ENCODE measurements at regions not wholly inside any gene's neighbourhood (a gene's known extent, or its start where the extent isn't known, plus 50 kb on each side); places are given as distances from the start of the nearest gene placed in this dataset.

DNA sequence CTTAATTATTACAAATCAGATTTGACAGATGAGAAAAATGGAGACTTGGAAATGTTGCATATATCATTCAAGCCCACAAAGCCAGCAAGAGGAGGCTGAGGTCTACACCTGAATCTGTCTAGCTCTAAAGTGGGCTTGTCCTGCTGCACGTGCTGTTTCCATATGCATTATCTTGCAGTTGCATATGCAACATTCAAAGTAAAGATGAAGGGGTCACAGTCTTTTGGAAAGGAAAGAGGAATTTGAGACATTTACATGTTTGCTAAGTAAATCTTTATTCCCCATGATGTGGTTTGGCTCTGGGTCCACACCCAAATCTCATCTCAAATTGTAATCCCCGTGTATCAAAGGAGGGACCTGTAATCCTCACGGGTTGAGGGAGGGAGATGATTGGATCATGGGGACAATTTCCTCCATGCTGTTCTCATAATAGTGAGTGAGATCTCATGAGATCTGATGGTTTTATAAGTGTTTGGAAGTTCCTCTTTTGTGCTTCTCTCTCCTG, 98.3 kb downstream of the BACH1 start:
- no peaks in the 10 kb centered on the region for H3K9me3 ChIP-seq (ENCODE audit: control insufficient read depth in 2 of 2, insufficient read depth in 1 of 2, low read depth in 1 of 2, low read length in 1 of 2)
- no peak overlapping the region for H3K27ac ChIP-seq (ENCODE audit: low read depth in 2 of 2, low read length in 1 of 2)
- no peaks in the 10 kb centered on the region for H3K4me1 ChIP-seq (ENCODE audit: control insufficient read depth in 2 of 2, insufficient read depth in 2 of 2, low read length in 1 of 2)
- H3K4me3 ChIP-seq (ENCODE audit: low read depth in 1 of 2, low read length in 2 of 2), result no peak overlapping the region
- H3K36me3 ChIP-seq (ENCODE audit: control insufficient read depth in 2 of 2, insufficient read depth in 2 of 2, low read length in 1 of 2), result no peaks in the 10 kb centered on the region
- 75 to 91% methylated on average over 3 of the region's 3 CpGs for WGBS, 2 donors
- no peaks in the 10 kb centered on the region for H3K27me3 ChIP-seq (ENCODE audit: control insufficient read depth in 1 of 2, insufficient read depth in 2 of 2, low read length in 2 of 2)

DNA sequence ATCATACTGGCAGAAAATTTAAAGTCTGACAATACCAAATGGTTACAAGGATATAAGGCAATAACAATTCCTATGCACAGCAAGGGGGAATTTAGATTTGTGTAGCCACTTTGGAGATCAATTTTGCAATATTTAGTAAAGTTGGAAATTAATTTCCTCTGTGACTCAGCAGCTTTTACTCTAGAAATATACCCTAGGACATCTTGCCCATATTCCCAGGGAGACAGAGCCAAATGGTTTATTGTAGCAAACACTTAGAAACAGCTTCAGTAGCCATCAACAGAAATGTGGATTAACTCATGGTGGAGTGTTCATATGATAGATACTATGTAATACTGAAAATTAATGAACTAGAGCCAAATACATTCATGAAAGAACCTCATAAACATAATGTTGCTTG, 104.6 kb downstream of the BACH1 start:
- no peaks in the 10 kb centered on the region for H3K9me3 ChIP-seq (ENCODE audit: control insufficient read depth in 2 of 2, insufficient read depth in 1 of 2, low read depth in 1 of 2, low read length in 1 of 2)
- no peak overlapping the region for H3K4me3 ChIP-seq (ENCODE audit: low read depth in 1 of 2, low read length in 2 of 2)
- H3K27me3 ChIP-seq (ENCODE audit: control insufficient read depth in 1 of 2, insufficient read depth in 2 of 2, low read length in 2 of 2), result no peaks in the 10 kb centered on the region
- no peaks in the 10 kb centered on the region for H3K36me3 ChIP-seq (ENCODE audit: control insufficient read depth in 2 of 2, insufficient read depth in 2 of 2, low read length in 1 of 2)
- H3K4me1 ChIP-seq (ENCODE audit: control insufficient read depth in 2 of 2, insufficient read depth in 2 of 2, low read length in 1 of 2), result peaks cover 0 to 3% of the 10 kb centered on the region in 2 donors
- no peak overlapping the region for H3K27ac ChIP-seq (ENCODE audit: low read depth in 2 of 2, low read length in 1 of 2)

DNA sequence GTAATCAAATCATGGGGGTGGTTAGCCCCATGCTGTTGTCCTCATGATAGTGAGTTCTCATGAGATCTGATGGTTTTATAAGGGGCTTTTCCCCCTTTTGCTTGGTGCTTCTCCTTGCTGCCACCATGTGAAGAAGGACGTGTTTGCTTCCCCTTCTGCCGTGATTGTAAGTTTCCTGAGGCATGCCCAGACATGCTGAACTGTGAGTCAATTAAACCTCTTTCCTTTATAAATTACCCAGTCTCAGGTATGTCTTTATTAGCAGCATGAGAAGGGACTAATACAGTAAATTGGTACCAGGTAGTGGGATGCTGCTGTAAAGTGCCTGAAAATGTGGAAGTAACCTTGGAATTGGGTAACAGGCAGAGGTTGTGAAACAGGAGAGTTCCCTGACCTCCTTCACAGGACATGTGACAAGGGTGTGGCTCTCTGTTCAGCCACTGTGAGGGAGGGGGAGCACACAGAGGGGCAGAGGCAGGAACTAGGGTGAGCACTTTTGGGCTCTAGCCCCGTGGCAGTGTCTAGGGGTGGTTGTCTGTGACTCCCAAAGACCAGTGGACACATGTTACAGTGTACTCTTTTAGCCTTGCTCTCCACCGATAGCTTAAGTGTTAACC, 105.3 kb downstream of the BACH1 start:
- H3K27ac ChIP-seq (ENCODE audit: low read depth in 2 of 2, low read length in 1 of 2), result no peak overlapping the region
- H3K4me3 ChIP-seq (ENCODE audit: low read depth in 1 of 2, low read length in 2 of 2), result no peak overlapping the region
- H3K9me3 ChIP-seq (ENCODE audit: control insufficient read depth in 2 of 2, insufficient read depth in 1 of 2, low read depth in 1 of 2, low read length in 1 of 2), result no peaks in the 10 kb centered on the region
- H3K36me3 ChIP-seq (ENCODE audit: control insufficient read depth in 2 of 2, insufficient read depth in 2 of 2, low read length in 1 of 2), result no peaks in the 10 kb centered on the region
- 70 to 79% methylated on average over 4 of the region's 4 CpGs for WGBS, 2 donors
- no peaks in the 10 kb centered on the region for H3K27me3 ChIP-seq (ENCODE audit: control insufficient read depth in 1 of 2, insufficient read depth in 2 of 2, low read length in 2 of 2)
- H3K4me1 ChIP-seq (ENCODE audit: control insufficient read depth in 2 of 2, insufficient read depth in 2 of 2, low read length in 1 of 2), result peaks cover 0 to 3% of the 10 kb centered on the region in 2 donors

DNA sequence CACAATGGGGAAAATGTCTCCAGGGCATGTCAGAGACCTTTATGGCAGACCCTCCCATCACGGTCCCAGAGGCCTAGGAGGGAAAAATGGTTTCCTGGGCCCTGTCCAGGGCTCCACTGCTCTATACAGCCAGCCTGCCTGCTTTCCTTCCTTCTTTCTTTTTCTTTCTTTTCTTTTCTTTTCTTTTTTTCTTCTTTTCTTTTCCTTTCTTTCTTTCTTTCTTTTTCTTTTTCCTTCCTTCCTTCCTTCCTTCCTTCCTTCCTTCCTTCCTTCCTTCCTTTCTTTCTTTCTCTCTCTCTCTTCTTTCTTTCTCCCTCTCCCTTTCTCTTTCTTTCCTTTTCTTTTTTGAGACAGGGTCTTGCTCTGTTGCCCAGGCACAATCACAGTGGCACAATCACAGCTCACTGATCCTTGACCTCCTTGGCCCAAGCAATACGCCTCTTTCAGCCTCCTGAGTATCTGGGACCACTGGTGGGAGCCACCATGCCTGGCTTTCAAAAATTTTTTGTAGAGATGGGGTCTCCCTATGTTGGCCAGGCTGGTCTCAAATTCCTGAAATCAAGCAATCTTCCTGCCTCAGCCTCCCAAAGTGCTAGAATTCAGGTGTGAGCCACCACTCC, 106.9 kb downstream of the BACH1 start:
- Histone ChIP-seq H3K36me3 (ENCODE audit: control insufficient read depth in 2 of 2, insufficient read depth in 2 of 2, low read length in 1 of 2) (no peaks in the 10 kb centered on the region), H3K27ac (ENCODE audit: low read depth in 2 of 2, low read length in 1 of 2) (no peak overlapping the region), H3K27me3 (ENCODE audit: control insufficient read depth in 1 of 2, insufficient read depth in 2 of 2, low read length in 2 of 2) (no peaks in the 10 kb centered on the region), H3K4me1 (ENCODE audit: control insufficient read depth in 2 of 2, insufficient read depth in 2 of 2, low read length in 1 of 2) (peaks cover 0 to 3% of the 10 kb centered on the region in 2 donors), H3K4me3 (ENCODE audit: low read depth in 1 of 2, low read length in 2 of 2) (no peak overlapping the region), H3K9me3 (ENCODE audit: control insufficient read depth in 2 of 2, insufficient read depth in 1 of 2, low read depth in 1 of 2, low read length in 1 of 2) (no peaks in the 10 kb centered on the region)
- 91 to 98% methylated on average over 2 of the region's 2 CpGs for WGBS, 2 donors

DNA sequence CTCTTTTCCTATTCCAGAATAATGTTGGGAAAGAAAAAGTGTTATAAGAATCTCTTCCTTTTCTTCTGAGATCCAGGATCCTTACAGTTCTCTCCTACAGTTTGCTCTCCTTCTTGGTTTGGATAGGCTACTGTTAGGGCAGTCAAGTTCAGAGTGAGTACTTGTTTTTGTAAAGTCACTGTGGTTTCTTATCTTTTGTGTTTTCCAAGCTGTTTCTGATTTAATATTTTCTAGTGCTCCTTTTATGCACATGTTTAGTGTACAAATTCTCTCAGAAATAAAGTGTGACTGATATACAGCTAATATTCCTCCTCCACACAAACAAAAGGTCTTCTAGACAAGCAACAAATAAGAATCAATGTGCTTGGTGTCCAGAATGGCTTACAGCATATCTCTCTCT, 107.7 kb downstream of the BACH1 start:
- H3K27me3 ChIP-seq (ENCODE audit: control insufficient read depth in 1 of 2, insufficient read depth in 2 of 2, low read length in 2 of 2), result no peaks in the 10 kb centered on the region
- H3K9me3 ChIP-seq (ENCODE audit: control insufficient read depth in 2 of 2, insufficient read depth in 1 of 2, low read depth in 1 of 2, low read length in 1 of 2), result no peaks in the 10 kb centered on the region
- no peaks in the 10 kb centered on the region for H3K36me3 ChIP-seq (ENCODE audit: control insufficient read depth in 2 of 2, insufficient read depth in 2 of 2, low read length in 1 of 2)
- H3K27ac ChIP-seq (ENCODE audit: low read depth in 2 of 2, low read length in 1 of 2), result no peak overlapping the region
- peaks cover 0 to 3% of the 10 kb centered on the region in 2 donors for H3K4me1 ChIP-seq (ENCODE audit: control insufficient read depth in 2 of 2, insufficient read depth in 2 of 2, low read length in 1 of 2)
- no peak overlapping the region for H3K4me3 ChIP-seq (ENCODE audit: low read depth in 1 of 2, low read length in 2 of 2)

DNA sequence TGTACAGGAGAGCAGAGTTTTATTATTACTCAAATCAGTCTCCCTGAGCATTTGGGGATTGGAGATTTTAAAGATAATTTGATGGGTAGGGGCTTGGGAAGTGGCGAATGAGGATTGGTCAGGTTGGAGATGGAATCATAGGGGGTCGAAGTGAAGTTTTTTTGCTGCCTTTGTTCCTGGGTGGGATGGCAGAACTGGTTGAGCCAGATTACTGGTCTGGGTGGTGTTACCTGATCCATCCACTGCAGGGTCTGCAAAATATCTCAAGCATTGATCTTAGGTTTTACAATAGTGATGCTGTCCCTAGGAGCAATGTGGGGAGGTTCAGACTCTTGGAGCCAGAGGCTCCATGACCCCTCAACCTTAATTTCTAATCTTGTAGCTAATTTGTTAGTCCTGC, 108.8 kb downstream of the BACH1 start:
- H3K27ac ChIP-seq (ENCODE audit: low read depth in 2 of 2, low read length in 1 of 2), result no peak overlapping the region
- no peaks in the 10 kb centered on the region for H3K9me3 ChIP-seq (ENCODE audit: control insufficient read depth in 2 of 2, insufficient read depth in 1 of 2, low read depth in 1 of 2, low read length in 1 of 2)
- peaks cover 0 to 8% of the 10 kb centered on the region in 2 donors for H3K4me1 ChIP-seq (ENCODE audit: control insufficient read depth in 2 of 2, insufficient read depth in 2 of 2, low read length in 1 of 2)
- 90 to 92% methylated on average over 2 of the region's 2 CpGs for WGBS, 2 donors
- no peaks in the 10 kb centered on the region for H3K36me3 ChIP-seq (ENCODE audit: control insufficient read depth in 2 of 2, insufficient read depth in 2 of 2, low read length in 1 of 2)
- H3K4me3 ChIP-seq (ENCODE audit: low read depth in 1 of 2, low read length in 2 of 2), result no peak overlapping the region
- no peaks in the 10 kb centered on the region for H3K27me3 ChIP-seq (ENCODE audit: control insufficient read depth in 1 of 2, insufficient read depth in 2 of 2, low read length in 2 of 2)

DNA sequence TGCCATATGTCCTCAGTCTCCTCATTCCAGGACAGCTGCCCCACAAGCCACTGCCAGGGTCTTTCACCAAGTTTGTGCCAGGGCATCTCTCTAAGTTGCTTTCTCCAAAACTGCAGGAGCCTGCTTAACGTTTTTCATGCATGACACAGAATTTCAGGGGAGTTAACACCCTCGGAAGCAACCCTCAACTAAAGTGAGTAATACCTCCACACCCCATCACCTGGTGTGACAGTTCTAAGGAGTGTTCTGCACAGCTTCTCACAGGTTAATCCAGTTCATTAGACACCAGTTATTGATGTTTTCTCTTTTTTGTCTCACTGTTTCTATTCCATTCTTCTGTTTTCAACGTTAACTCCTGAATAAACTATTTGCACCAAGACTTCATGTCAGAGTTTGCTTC, 115.0 kb downstream of the BACH1 start:
- 40 to 63% methylated on average over 3 of the region's 3 CpGs for WGBS, 2 donors
- H3K27ac ChIP-seq (ENCODE audit: low read depth in 2 of 2, low read length in 1 of 2), result peak overlapping the region in 1 of 2 donors; percentile 15
- no peak overlapping the region for H3K4me3 ChIP-seq (ENCODE audit: low read depth in 1 of 2, low read length in 2 of 2)
- H3K4me1 ChIP-seq (ENCODE audit: control insufficient read depth in 2 of 2, insufficient read depth in 2 of 2, low read length in 1 of 2), result peaks cover 0 to 5% of the 10 kb centered on the region in 2 donors
- no peaks in the 10 kb centered on the region for H3K9me3 ChIP-seq (ENCODE audit: control insufficient read depth in 2 of 2, insufficient read depth in 1 of 2, low read depth in 1 of 2, low read length in 1 of 2)
- H3K36me3 ChIP-seq (ENCODE audit: control insufficient read depth in 2 of 2, insufficient read depth in 2 of 2, low read length in 1 of 2), result no peaks in the 10 kb centered on the region
- H3K27me3 ChIP-seq (ENCODE audit: control insufficient read depth in 1 of 2, insufficient read depth in 2 of 2, low read length in 2 of 2), result no peaks in the 10 kb centered on the region

DNA sequence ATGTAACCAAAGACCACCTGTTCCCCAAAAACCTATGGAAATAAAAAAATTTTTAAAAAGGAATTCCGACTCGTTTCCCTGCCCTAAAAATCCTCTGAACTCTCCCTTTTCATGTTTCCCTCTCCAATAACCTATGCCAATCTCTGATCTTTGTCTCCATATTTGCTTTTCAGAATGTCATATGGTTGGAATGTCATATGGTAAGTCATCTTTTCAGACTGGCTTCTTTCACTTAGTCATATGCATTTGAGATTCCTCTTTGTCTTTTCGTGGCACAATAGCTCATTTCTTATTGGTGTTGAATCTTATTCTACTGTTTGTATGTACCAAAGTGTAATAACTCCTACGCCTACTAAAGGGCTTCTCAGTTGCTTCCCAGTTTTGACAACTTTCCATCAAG, 117.5 kb downstream of the BACH1 start:
- H3K36me3 ChIP-seq (ENCODE audit: control insufficient read depth in 2 of 2, insufficient read depth in 2 of 2, low read length in 1 of 2), result no peaks in the 10 kb centered on the region
- no peaks in the 10 kb centered on the region for H3K9me3 ChIP-seq (ENCODE audit: control insufficient read depth in 2 of 2, insufficient read depth in 1 of 2, low read depth in 1 of 2, low read length in 1 of 2)
- WGBS, 2 donors, result 84 to 89% methylated on average over 4 of the region's 4 CpGs
- H3K4me1 ChIP-seq (ENCODE audit: control insufficient read depth in 2 of 2, insufficient read depth in 2 of 2, low read length in 1 of 2), result peaks cover 0 to 5% of the 10 kb centered on the region in 2 donors
- no peaks in the 10 kb centered on the region for H3K27me3 ChIP-seq (ENCODE audit: control insufficient read depth in 1 of 2, insufficient read depth in 2 of 2, low read length in 2 of 2)
- no peak overlapping the region for H3K4me3 ChIP-seq (ENCODE audit: low read depth in 1 of 2, low read length in 2 of 2)
- H3K27ac ChIP-seq (ENCODE audit: low read depth in 2 of 2, low read length in 1 of 2), result no peak overlapping the region

DNA sequence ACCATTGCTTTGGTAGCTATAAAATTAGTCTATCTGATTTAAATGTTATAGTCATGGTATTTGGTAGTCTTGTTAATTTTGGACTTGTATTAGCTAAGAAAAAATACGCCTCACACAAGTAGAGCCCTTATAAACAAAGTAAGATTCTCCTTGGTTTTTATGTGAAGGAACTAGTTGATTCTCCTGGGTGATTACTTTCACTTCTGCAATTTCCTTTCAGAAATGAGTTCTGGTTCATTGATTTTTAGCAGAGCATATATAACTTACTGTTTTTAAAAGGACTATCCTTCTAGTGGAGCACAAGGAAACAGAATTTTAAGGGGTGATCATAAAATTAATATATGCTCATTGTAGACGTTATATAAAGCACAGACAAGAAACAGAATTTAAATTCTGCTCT, 120.1 kb downstream of the BACH1 start:
- H3K27me3 ChIP-seq (ENCODE audit: control insufficient read depth in 1 of 2, insufficient read depth in 2 of 2, low read length in 2 of 2), result no peaks in the 10 kb centered on the region
- no peaks in the 10 kb centered on the region for H3K36me3 ChIP-seq (ENCODE audit: control insufficient read depth in 2 of 2, insufficient read depth in 2 of 2, low read length in 1 of 2)

DNA sequence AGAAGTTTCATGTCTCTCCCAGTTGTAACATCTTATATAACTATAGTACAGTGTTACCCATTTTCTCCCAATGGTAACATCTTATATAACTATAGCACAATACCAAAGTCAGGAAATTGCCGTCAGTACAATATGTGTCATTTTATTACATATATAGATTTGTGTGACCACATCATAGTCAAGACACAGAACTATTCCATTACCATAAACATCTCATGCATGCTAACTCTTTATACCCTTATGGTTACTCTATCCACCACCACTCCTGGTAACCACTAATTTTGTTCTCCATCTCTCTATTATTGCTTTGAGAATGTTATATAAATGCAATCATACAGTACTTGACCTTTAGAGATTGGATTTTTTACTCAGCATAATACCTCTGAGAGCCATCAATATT, 120.7 kb downstream of the BACH1 start:
- no peaks in the 10 kb centered on the region for H3K9me3 ChIP-seq (ENCODE audit: control insufficient read depth in 2 of 2, insufficient read depth in 1 of 2, low read depth in 1 of 2, low read length in 1 of 2)
- no peak overlapping the region for H3K4me3 ChIP-seq (ENCODE audit: low read depth in 1 of 2, low read length in 2 of 2)
- H3K27me3 ChIP-seq (ENCODE audit: control insufficient read depth in 1 of 2, insufficient read depth in 2 of 2, low read length in 2 of 2), result no peaks in the 10 kb centered on the region
- no peaks in the 10 kb centered on the region for H3K4me1 ChIP-seq (ENCODE audit: control insufficient read depth in 2 of 2, insufficient read depth in 2 of 2, low read length in 1 of 2)
- 98% methylated on average over 1 of the region's 1 CpG for WGBS, 2 donors
- H3K36me3 ChIP-seq (ENCODE audit: control insufficient read depth in 2 of 2, insufficient read depth in 2 of 2, low read length in 1 of 2), result no peaks in the 10 kb centered on the region
- no peak overlapping the region for H3K27ac ChIP-seq (ENCODE audit: low read depth in 2 of 2, low read length in 1 of 2)

More for the DNA sequence above, 120.1 kb downstream of the BACH1 start:
- H3K9me3 ChIP-seq (ENCODE audit: control insufficient read depth in 2 of 2, insufficient read depth in 1 of 2, low read depth in 1 of 2, low read length in 1 of 2), result no peaks in the 10 kb centered on the region
- H3K27ac ChIP-seq (ENCODE audit: low read depth in 2 of 2, low read length in 1 of 2), result no peak overlapping the region
- H3K4me1 ChIP-seq (ENCODE audit: control insufficient read depth in 2 of 2, insufficient read depth in 2 of 2, low read length in 1 of 2), result no peaks in the 10 kb centered on the region
- H3K4me3 ChIP-seq (ENCODE audit: low read depth in 1 of 2, low read length in 2 of 2), result no peak overlapping the region
- 69 to 70% methylated on average over 2 of the region's 2 CpGs for WGBS, 2 donors

All from esophagus (tissue), 2 donors.